H9 (cell line): ENCODE measurements at regions not wholly inside any gene's neighbourhood (a gene's known extent, or its start where the extent isn't known, plus 50 kb on each side); places are given as distances from the start of the nearest gene placed in this dataset.

ENCODE experiments used
- DNase-seq: peaks from one replicate; pipeline ENCODE4 v3.0.0-alpha.2; 2017
- H2AFZ ChIP-seq: one replicate; pipeline ENCODE4 v1.6.1; 2013; ENCODE audit warnings: mild to moderate bottlenecking, low read length, control low read depth, moderate library complexity
- H2AK5ac ChIP-seq: 2 replicates; pipeline ENCODE4 v1.6.1; 2013; ENCODE audit warnings: low read length, control low read depth, mixed read lengths; ENCODE audit not compliant: insufficient read length
- H2BK120ac ChIP-seq: one replicate; pipeline ENCODE4 v1.6.1; 2013; ENCODE audit warnings: low read depth, mild to moderate bottlenecking, low read length, control low read depth, inconsistent platforms; ENCODE audit not compliant: poor library complexity, severe bottlenecking
- H2BK12ac ChIP-seq: 2 replicates; pipeline ENCODE4 v1.6.1; 2013; ENCODE audit warnings: low read length, control low read depth, mixed read lengths, low read depth; ENCODE audit not compliant: insufficient read length
- H2BK15ac ChIP-seq: 2 replicates; pipeline ENCODE4 v1.6.1; 2013; ENCODE audit warnings: low read depth, low read length, control low read depth
- H2BK20ac ChIP-seq: one replicate; pipeline ENCODE4 v1.6.1; 2013; ENCODE audit warnings: low read depth, mild to moderate bottlenecking, low read length, control low read depth, inconsistent platforms; ENCODE audit not compliant: poor library complexity, severe bottlenecking
- H2BK5ac ChIP-seq: 2 replicates; pipeline ENCODE4 v1.6.1; 2013; ENCODE audit warnings: low read length, control low read depth, mixed read lengths; ENCODE audit not compliant: insufficient read length
- H3K14ac ChIP-seq: 2 replicates; pipeline ENCODE4 v1.6.1; 2013; ENCODE audit warnings: low read length, control low read depth; ENCODE audit not compliant: insufficient read depth
- H3K18ac ChIP-seq: 2 replicates; pipeline ENCODE4 v1.6.1; 2013; ENCODE audit warnings: low read depth, mild to moderate bottlenecking, mixed read lengths, low read length, control low read depth; ENCODE audit not compliant: insufficient read length
- H3K23ac ChIP-seq: 2 replicates; pipeline ENCODE4 v1.6.1; 2013; ENCODE audit warnings: low read length, control low read depth, mixed read lengths, low read depth; ENCODE audit not compliant: insufficient read length
- H3K23me2 ChIP-seq: 2 replicates; pipeline ENCODE4 v1.6.1; 2013; ENCODE audit warnings: low read depth, mild to moderate bottlenecking, mixed read lengths, low read length, control low read depth; ENCODE audit not compliant: insufficient read length, poor library complexity, severe bottlenecking
- H3K27ac ChIP-seq: 2 replicates; pipeline ENCODE4 v1.5.1; 2013; ENCODE audit warnings: low read length, control low read depth, mixed read lengths, low read depth; ENCODE audit not compliant: insufficient read length
- H3K27me3 ChIP-seq: 2 replicates; pipeline ENCODE4 v1.6.1; 2013; ENCODE audit warnings: low read length, control low read depth, inconsistent platforms; ENCODE audit not compliant: insufficient read depth
- H3K4ac ChIP-seq: 2 replicates; pipeline ENCODE4 v1.6.1; 2013; ENCODE audit warnings: low read depth, mild to moderate bottlenecking, control low read depth, inconsistent platforms, low read length, moderate library complexity
- H3K4me1 ChIP-seq: 2 replicates; pipeline ENCODE4 v1.6.1; 2013; ENCODE audit warnings: low read length, control low read depth, inconsistent platforms; ENCODE audit not compliant: insufficient read depth
- H3K4me2 ChIP-seq: 2 replicates; pipeline ENCODE4 v1.6.1; 2013; ENCODE audit warnings: low read length, control low read depth, mixed read lengths; ENCODE audit not compliant: insufficient read length, insufficient read depth
- H3K56ac ChIP-seq: 2 replicates; pipeline ENCODE4 v1.6.1; 2013; ENCODE audit warnings: low read depth, mild to moderate bottlenecking, mixed read lengths, low read length, control low read depth; ENCODE audit not compliant: insufficient read length
- H3K79me1 ChIP-seq: 2 replicates; pipeline ENCODE4 v1.6.1; 2013; ENCODE audit warnings: low read depth, mild to moderate bottlenecking, moderate library complexity, low read length, control low read depth, inconsistent platforms; ENCODE audit not compliant: insufficient read depth, poor library complexity, severe bottlenecking
- H3K79me2 ChIP-seq: 2 replicates; pipeline ENCODE4 v1.6.1; 2013; ENCODE audit warnings: low read length, control low read depth, inconsistent platforms; ENCODE audit not compliant: insufficient read depth
- H3K9ac ChIP-seq: 2 replicates; pipeline ENCODE4 v1.6.1; 2013; ENCODE audit warnings: low read length, control low read depth, mixed read lengths; ENCODE audit not compliant: insufficient read length; ENCODE audit errors: extremely low read depth
- H3K9me3 ChIP-seq: one replicate; pipeline ENCODE4 v1.6.1; 2013; ENCODE audit warnings: low read depth, low read length, inconsistent platforms; ENCODE audit not compliant: control insufficient read depth
- H3T11ph ChIP-seq: one replicate; pipeline ENCODE4 v1.6.1; 2013; ENCODE audit warnings: mild to moderate bottlenecking, low read length, control low read depth, inconsistent platforms
- H4K20me1 ChIP-seq: one replicate; pipeline ENCODE4 v1.6.1; 2013; ENCODE audit not compliant: control insufficient read depth, insufficient read length, insufficient read depth
- H4K5ac ChIP-seq: 2 replicates; pipeline ENCODE4 v1.6.1; 2013; ENCODE audit warnings: low read depth, mild to moderate bottlenecking, mixed read lengths, low read length, control low read depth; ENCODE audit not compliant: insufficient read length
- H4K8ac ChIP-seq: replicated peaks from 2 replicates; pipeline ENCODE4 v1.6.1; 2013; ENCODE audit warnings: low read length, control low read depth, mixed read lengths, low read depth; ENCODE audit not compliant: insufficient read length
- H4K91ac ChIP-seq: 2 replicates; pipeline ENCODE4 v1.6.1; 2013; ENCODE audit warnings: low read depth, mild to moderate bottlenecking, moderate library complexity, mixed read lengths, low read length, control low read depth; ENCODE audit not compliant: insufficient read length
- H3K27ac Mint-ChIP-seq, 3 experiments: 2 replicates in 2 of 3; 3 replicates in 1 of 3; pipeline ENCODE4 v1.8.0; 2020 to 2021; ENCODE audit warnings: mixed read lengths in 3 of 3, mild to moderate bottlenecking in 1 of 3, moderate library complexity in 1 of 3
- H3K27me3 Mint-ChIP-seq: 2 replicates; pipeline ENCODE4 v1.8.0; 2021; ENCODE audit warnings: low read depth, mild to moderate bottlenecking, moderate library complexity, mixed read lengths
- H3K36me3 Mint-ChIP-seq, 3 experiments: 2 replicates in 2 of 3; 3 replicates in 1 of 3; pipeline ENCODE4 v1.8.0; 2020 to 2021; ENCODE audit warnings: low read depth in 3 of 3, mixed read lengths in 3 of 3; ENCODE audit not compliant: insufficient read depth in 1 of 3
- H3K4me1 Mint-ChIP-seq, 2 experiments: 2 replicates each; pipeline ENCODE4 v1.8.0; 2020; ENCODE audit warnings: mixed read lengths in 2 of 2
- H3K4me3 Mint-ChIP-seq, 2 experiments: 2 replicates in 1 of 2; 3 replicates in 1 of 2; pipeline ENCODE4 v1.8.0; 2020 to 2021; ENCODE audit warnings: mild to moderate bottlenecking in 2 of 2, mixed read lengths in 2 of 2, moderate library complexity in 1 of 2
- H3K9me3 Mint-ChIP-seq, 2 experiments: 2 replicates in 1 of 2; 3 replicates in 1 of 2; pipeline ENCODE4 v1.8.0; 2020; ENCODE audit warnings: mild to moderate bottlenecking in 2 of 2, mixed read lengths in 2 of 2, moderate library complexity in 1 of 2
- CTCF ChIP-seq: fragments of 200-600 bp; sonication (generic); conservative IDR thresholded peaks from 3 replicates; pipeline ENCODE4 v1.8.0; 2021; ENCODE audit warnings: antibody characterized with exemption, mild to moderate bottlenecking
- WGBS: extraction: QIAGEN DNeasy Blood & Tissue Kit; methylation state at CpG from one replicate; pipeline ENCODE4 v1.1.7; 2013; ENCODE audit warnings: missing lambda C conversion rate, low lambda C conversion rate, mixed read lengths; ENCODE audit not compliant: insufficient read length; ENCODE audit errors: extremely low coverage; 5-methylcytosine and 5-hydroxymethylcytosine counted together

GRCh38 chr1:216924732-216925131 lies 201.5 kb upstream of the ESRRG start:
- Histone ChIP-seq H4K5ac (no peak overlapping the region), H3K9ac (no peak overlapping the region), H2AFZ (no peak overlapping the region), H3K23me2 (no peaks in the 10 kb centered on the region), H2BK120ac (no peak overlapping the region), H4K8ac (no peak overlapping the region), H3K23ac (no peak overlapping the region), H3K79me2 (no peaks in the 10 kb centered on the region), H3K4ac (no peak overlapping the region), H3K56ac (no peak overlapping the region), H2BK5ac (no peak overlapping the region), H3K27ac (no peak overlapping the region), H3K79me1 (no peaks in the 10 kb centered on the region), H3K27me3 (no peaks in the 10 kb centered on the region), H2BK20ac (no peak overlapping the region), H2BK12ac (no peak overlapping the region), H3K14ac (no peak overlapping the region), H4K20me1 (no peaks in the 10 kb centered on the region), H3K9me3 (no peaks in the 10 kb centered on the region), H3K4me2 (no peak overlapping the region), H4K91ac (no peak overlapping the region), H3K18ac (no peak overlapping the region), H2BK15ac (no peak overlapping the region), H3K4me1 (no peaks in the 10 kb centered on the region), H2AK5ac (no peak overlapping the region), H3T11ph (no peak overlapping the region)
- Mint-ChIP-seq H3K27me3 (no peaks in the 10 kb centered on the region; the same call in 1 of the 2 replicates), H3K9me3 (no peaks in the 10 kb centered on the region), H3K4me3 (no peak overlapping the region), H3K27ac (no peak overlapping the region), H3K36me3 (no peaks in the 10 kb centered on the region), H3K4me1 (peaks cover 17 to 24% of the 10 kb centered on the region in 2 experiments; a peak in 3 of 4 replicates)
- DNase-seq: no peak
- WGBS: no CpG with 5 or more reads among the region's 4 CpGs
- TF ChIP-seq CTCF: no peak
